GM18520 (cell line): ENCODE measurements at regions not wholly inside any gene's neighbourhood (a gene's known extent, or its start where the extent isn't known, plus 50 kb on each side); places are given as distances from the start of the nearest gene placed in this dataset.

Experiments used
- ATAC-seq: cut with Tn5 transposase; IDR thresholded peaks from one replicate; pipeline ENCODE4 v1.9.1; 2021; ENCODE audit not compliant: unreplicated experiment

DNA sequence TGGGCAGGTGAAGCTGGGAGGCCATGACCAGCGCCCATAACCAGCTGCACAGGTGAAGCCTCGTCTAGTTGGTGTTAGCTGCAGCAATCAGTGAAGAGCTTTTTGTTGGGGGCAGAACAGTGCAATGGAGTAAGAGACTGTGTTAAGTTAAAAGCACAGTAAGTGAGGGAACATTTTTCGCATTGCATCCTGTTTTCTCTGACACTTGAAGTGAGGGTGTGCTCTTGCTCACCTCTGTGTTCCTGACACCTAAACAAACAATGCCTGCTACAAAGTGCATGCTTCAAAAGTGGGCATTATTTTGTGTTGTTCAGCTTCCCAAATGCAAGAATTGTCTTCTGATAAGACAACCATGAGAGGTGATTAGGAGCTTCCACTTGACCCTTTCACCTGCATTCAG is 324.0 kb upstream of the ACVR2A start:
- no peak for ATAC-seq

DNA sequence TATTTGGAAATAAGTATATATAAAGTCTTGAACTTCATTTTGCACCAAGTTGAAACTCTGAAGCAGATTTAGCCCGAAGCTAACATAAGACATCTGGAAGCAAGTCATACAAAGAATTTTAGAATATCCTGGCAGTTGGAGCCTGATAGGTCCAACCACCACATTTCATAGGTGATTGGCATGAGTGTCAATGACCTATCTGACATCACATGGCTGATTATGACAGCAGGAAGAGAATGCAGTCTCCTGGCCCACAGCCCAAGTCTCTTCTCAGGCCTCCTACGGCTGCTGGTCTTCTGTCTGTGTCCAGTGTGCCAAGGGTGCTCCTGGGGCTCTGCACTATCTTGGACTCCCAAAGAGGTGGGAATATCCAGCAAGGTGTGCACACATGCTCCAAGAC is 325.7 kb upstream of the ACVR2A start:
- no peak for ATAC-seq

DNA sequence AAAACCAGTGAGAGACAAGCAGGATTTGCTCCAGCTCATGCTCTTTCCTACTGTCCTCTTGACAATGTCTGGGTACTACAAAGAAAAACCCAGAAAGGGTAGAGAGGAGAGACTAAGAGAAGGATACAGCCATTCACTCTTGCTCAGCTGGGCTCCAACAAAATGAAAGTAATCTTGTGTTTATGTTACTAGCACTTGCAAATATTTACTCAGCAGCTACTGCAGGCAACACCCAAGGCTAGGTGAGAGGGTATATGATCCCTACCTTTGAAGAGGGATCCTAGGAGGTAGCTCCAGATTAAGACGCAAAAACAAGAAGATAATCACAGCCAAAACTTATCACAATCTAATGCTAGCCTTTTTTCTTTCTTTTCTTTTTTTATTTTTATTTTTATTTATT is 329.6 kb upstream of the ACVR2A start:
- no peak for ATAC-seq

DNA sequence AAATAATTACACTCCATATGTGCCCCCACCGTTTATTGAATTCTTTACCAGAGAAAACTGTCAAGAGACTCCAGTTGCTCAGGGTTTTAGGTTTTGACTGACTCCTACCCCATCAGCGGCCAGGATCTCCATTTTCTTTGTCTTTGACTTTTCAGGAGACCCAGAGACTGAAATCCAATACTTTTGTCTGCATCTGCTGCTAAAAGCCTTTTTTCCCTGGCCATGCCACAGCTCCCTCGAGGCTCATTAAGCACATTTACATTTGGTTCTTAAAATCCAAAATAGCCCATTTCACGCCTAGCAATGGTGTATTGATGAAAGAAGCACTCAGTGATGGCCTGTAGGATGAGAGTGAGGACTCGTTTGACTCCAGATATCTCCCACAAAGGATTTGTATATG is 332.6 kb upstream of the ACVR2A start:
- no peak for ATAC-seq

DNA sequence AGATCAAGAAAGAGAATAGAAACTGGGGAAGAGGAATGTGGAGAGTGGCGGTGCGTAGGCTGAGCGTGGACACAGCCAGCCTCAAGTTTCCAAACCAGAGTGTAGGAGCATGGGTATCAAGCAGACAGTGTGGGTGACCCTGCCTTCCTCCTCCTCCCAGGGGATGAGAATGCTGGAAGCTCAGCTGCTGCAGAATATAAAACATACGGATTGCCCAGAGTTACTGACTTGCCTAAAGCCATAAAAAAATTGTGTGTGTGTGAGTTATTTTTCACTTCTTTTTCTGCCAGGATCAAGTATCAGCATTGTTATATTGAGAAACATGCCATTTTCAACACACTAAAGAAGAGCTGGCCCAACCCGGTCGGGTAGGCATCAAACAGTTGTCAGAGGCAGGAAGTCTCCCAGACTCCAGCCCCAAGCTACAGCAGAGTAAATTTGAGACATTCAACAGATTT is 333.3 kb upstream of the ACVR2A start:
- ATAC-seq = no peak

DNA sequence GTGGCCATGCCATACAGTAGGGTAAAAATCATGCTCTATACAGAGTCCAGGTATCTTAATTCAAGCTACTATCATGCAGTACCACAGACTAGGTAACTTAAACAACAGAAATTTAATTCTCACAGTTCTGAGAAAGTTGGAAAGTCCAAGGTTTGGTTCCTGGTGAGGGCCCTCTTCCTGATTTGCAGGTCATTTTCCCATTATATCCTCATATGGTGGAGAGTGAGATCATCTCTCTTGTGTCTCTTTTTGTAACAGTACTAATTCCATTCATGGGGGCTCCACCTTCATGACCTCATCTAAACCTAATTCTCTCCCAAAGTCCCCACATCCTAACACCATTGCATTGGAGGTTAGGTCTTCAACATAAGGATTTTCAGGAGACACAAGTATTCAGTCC is 335.0 kb upstream of the ACVR2A start:
- ATAC-seq = no peak

DNA sequence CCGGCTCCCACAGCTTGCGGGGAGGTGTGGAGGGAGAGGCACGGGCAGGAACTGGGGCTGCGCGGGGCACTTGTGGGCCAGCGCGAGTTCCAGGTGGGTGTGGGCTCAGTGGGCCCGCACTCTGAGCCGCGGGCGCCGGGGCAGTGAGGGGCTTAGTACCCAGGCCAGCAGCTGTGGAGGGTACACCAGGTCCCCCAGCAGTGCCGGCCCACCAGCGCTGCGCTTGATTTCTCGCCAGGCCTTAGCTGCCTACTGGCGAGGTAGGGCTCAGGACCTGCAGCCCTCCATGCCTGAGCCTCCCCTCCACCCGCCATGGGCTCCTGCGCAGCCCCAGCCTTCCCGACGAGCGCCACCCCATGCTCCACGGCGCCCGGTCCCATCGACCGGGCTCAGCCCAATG is 337.9 kb upstream of the ACVR2A start:
- ATAC-seq = no peak

DNA sequence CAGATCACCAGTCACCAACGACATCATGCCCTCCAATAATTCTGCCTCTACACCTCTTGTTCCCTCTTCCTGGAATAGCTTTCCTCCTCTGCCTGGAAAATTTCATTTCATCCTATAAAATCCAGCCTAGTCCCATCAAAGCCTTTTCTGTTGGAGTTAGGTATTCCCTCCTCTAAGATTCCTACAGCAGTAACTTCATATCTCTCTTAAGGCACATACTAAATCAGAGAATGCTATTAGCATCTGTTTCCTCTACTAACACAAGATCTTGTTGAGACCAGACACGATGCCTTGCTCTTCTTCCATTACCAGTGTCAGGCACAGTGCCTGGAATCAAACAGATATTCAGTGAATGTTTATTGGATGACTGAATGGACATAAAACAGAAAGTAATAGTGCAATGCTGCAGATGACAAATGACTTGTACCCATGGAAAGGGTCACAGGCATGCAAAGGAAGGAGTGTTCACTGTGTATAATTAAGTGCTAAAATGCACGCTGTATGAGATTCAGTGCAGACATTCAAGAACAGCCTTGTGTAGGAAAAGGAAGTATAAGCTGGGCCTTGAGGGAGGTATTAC is 342.0 kb upstream of the ACVR2A start:
- ATAC-seq = no peak

DNA sequence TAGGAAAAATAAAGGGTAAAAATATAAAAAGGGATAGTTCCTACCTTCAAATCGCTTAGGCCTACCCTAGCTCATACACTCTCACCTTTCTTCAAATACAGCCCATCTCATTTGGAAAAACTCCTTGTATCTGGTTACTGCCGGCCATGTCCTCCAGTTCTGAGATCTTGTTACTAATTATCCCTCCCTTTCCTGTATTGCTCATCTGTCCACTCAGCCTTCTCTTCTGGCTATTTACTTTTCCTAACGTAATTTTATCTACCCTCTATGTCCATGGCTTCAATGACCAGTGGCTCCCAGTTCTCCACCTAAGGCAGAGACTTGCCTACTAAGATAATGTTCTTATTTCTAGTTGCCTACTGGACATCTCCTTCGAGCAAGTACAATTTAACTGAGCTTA is 342.9 kb upstream of the ACVR2A start:
- no peak for ATAC-seq

DNA sequence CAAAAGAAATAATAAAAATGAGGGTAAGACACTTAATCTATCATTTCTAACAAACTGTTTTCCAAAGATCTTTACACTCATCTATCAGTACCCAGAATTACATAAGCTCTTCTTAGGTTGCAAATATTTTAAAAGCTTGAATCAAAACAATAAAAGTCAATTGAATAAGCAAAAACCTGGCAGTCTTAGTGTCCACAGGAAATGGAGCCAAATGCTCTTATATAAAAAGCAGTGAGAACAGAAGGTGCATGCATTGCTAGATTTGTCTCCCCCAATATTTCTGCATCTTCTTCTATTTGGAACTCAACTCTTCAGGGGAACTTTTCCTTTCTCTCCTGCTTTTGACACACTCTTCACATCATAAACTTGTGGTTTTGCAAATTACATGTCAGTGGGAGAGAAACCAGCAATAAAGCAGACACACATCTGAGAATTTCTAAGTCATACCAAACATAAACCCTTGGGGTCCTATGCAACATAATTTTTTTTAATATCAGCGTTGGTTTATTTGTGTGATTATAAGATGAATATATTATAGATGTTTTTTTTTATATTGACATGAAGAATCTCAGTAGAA is 343.9 kb upstream of the ACVR2A start:
- no peak for ATAC-seq

DNA sequence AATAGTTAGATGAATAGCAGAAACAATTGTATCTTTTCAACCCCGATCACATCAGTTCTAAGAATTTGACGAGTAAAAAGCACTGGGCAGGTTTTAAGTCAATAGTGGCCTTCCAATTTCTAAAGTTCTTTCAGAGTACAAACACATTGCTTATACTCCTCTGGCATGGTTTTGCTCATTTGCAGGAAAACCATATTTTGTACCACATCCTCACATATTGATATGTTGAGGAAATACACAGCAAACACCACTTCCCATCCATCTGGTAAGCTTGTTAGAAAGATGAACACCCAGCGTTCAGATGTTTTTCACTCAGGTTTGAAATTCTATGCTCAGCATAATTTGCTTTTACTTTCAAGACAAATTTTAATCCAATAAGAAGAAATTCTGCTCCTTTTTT is 344.6 kb upstream of the ACVR2A start:
- no peak for ATAC-seq

DNA sequence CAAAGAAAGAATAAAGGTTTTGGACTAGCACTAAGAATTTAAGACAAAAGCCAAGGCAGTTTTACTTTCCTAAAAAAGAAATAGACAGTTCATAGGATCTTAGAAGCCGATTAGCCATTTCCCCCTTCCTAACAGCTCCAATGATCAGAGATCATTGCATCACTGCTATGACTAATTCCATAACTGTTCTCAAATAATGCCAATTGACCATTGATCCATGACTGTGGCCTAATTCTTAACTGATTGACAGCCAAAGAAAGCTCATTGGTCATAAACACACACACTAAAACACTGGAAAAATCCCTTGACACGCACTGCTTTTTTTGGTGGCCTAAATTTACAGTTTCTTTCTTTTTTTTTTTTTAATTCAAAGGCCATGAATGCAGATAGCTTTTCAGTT is 345.0 kb upstream of the ACVR2A start:
- no peak for ATAC-seq

DNA sequence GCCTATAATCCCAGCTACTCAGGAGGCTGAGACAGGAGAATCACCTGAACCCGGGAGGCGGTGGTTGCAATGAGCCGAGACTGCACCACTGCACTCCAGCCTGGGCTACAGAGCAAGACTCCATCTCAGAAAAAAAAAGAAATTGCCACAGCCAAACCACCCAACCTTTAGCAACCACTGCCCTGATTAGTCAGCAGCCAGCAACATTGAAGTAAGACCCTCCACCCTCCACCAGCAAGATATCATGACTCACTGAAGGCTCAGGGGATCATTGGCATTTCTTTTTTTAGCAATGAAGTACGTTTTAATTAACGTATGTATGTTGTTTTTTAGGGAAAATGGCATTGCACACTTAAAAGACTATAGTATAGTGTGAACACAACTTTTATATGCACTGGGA is 349.1 kb upstream of the ACVR2A start:
- ATAC-seq = no peak

DNA sequence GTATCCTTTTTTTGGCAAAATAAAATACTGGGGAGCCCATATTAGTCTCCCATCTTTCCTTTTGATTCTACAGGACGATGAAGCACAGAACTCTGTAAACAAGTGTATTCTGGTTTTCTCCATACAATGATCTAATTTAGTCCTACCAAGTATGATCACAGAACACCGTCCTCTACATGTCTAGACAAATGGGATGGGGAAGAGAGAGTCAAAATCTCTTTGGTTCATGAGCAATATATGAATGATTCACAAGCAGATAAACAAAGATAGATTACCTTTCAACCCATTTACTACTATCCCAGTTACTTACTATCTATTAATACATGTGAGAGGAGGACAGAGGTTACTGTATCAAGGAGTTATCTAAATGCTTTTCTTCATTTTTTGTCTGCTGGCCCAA is 352.4 kb upstream of the ACVR2A start:
- ATAC-seq = no peak

DNA sequence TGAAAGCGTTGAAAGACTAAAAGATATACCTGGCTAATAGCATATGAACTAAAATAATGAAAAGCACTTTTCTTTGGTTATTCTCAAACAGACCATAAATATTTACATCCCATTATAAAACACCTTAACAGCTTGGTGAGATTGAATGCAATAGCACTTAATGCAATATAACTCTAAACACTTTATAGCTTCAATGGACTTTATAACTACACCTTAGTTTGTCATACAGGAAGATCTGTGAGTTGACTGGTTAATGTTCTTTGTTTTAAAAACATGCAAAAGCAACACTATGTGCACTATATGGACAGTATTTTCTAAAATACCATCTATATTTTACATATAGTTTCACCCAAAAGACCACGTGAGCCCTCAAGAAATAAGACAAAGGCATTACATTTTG is 353.3 kb upstream of the ACVR2A start:
- no peak for ATAC-seq

DNA sequence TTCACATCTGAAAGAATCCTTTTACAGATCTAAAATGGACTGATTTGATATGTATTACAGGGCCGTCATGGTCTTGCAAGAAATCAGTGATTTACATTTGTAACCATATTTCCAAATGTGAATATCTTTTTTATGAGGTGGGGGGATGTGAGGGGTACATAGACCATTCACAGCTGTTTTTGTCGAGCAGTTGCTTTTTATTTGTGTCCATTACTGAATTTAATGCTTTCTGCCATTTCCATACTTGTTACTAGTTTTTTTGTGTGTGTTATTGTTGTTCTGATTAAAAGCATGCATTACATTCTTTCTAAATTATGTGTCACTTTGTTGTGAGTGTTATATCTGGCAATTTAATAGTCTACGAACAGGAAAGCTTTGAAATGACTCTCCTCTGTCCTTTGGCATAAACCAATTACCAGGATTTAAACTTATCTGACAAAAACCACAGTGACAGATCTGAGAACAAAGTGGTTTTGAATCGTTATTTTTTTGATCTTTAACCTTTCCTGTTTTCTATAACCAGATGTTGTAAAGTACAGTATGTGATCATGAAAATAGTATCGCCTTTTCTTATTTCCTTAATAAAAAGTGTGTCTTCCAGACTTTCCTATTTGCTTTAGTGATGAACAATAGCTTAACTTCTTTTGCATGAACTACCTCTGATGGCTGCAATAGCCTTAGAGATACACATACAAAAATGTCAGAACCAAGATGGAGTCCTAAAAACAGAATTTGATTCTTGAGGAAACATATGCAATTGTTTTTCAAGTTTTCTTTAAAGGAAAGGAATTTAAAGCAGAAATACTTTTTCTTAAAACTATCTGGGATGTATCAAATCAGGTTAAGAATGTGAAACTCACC is 354.2 kb upstream of the ACVR2A start:
- ATAC-seq = no peak

DNA sequence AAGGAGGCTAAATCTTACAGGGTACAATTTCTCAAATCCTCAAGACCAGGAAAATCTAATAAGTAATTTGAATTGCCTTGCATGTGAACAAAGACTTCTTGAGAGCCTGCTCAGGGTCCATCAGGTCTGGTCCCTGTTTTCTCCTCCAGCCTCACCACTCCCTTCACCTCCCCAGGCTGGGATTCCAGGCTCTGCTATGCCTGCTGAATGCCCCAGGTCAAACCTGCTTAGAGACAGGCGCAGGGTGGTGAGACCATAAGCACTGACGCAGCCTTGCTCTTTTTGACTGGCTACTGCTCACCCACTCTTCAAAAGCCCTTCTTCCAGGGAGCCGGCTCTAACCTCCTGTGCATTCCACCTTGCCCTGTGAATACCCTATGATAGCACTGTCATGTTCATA is 356.4 kb upstream of the ACVR2A start:
- ATAC-seq = no peak

DNA sequence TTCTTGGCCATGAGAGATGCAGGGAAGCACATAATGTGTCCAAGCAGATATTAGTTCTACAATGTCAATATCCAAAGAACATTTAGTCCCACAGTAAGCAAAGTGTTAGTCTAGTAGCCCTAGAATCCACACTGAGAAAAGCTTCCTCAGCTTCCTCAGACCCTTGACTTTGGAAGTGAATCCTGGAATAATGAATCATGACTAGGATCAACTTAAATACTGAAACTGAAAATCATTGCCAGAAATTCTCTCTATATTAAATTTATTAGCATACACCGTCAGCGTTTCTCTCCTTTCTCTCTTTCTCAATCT is 356.9 kb upstream of the ACVR2A start:
- no peak for ATAC-seq

DNA sequence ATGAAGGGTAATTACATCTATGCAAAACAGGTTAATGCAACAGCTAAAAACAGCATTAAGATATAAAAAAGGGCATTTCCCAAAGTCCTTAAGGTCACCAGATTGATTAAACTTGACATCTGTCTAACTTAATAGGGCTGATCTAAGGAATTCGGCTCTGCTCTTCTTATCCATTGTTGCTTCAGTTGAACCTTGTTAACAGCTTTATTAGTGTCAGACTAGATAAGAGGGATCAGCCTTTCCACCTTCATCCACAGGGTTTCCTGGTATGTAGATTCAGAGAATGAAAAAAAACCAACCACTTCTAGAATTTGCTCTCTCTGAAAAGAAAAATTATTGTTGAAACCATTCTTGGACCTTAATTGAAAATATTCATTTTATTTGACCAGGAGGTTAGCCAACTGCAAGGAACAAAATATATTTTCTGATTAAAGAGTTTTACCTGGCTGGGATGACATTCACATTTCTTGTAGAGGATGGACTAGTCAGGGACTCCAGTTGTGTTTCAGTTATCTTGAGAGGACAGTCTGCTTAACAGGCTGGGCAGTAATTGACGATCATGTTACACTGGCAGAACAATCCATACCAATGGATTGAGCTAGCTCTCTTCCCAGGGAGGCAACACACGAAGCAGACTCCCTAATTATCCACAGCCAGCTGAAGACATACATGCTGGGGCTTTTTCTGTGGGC is 357.4 kb upstream of the ACVR2A start:
- ATAC-seq = no peak

DNA sequence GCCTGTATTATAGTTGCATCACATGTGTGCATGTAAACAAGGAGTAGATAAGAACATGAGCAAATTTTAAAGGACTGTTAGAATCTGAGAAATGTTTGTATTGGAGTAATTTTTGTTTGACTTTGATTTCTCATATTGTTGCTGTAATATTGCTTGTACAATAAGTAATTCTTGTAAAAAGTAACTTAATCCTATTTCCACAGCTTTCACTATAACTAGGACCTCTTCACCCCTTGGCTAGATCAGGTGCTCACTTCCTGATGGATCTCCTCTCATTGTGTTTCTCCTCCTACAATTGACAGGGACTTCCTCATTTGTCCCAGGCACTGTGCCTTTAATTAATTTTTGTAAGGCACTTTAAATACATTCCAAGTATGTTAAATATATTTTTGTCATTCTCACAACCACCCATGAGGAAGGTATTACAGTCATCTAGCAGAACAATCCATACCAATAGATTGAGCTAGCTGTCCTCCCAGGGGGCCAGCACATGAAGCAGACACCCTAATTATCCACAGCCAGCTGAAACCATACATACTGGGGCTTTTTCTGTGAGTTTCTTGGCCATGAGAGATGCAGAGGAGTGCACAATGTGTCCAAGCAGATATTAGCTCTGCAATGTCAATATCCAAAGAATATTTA is 359.5 kb upstream of the ACVR2A start:
- no peak for ATAC-seq

DNA sequence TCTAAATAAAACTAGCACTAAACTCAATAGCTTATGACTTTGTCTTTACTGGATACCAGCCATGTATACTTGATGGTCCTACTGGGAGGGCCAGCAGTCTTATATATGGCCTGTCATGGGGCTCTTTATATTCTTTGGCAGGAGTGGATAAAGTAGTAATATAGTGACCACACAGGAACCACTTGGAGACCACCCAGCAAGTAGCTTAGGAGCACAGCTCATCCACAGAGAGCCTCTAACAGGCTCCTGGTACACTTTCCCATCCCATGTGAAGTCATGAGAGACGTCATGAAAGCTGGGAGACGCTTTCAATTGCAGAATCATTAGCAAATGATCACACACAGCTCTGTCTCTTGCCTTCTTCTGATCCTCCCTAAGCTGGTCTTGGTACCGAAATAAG is 360.9 kb upstream of the ACVR2A start:
- no peak for ATAC-seq
